GM23338 (cell line): ENCODE measurements at regions not wholly inside any gene's neighbourhood (a gene's known extent, or its start where the extent isn't known, plus 50 kb on each side); places are given as distances from the start of the nearest gene placed in this dataset.

ENCODE experiments used
- ATAC-seq: fragments of 200-7000 bp; cut with Tn5 transposase; 3 replicates; pipeline ENCODE4 v1.9.1; 2020
- DNase-seq: peaks from one replicate; pipeline ENCODE4 v3.0.0-alpha.2; 2015; ENCODE audit warnings: low spot score
- H2AFZ ChIP-seq: fragments of 200-600 bp; sonication (generic); 2 replicates; pipeline ENCODE4 v1.8.0; 2016; ENCODE audit warnings: antibody characterized with exemption, mild to moderate bottlenecking, moderate library complexity
- H3F3A ChIP-seq: fragments of 200-600 bp; sonication (generic); replicated peaks from 2 replicates; pipeline ENCODE4 v1.8.0; 2017; ENCODE audit warnings: antibody characterized with exemption, mixed run types, low read depth
- H3K27ac ChIP-seq: fragments of 200-600 bp; sonication (generic); 2 replicates; pipeline ENCODE4 v1.6.1; 2016; ENCODE audit warnings: low read depth
- H3K27me3 ChIP-seq: fragments of 200-600 bp; sonication (generic); 2 replicates; pipeline ENCODE4 v1.8.0; 2016; ENCODE audit warnings: mild to moderate bottlenecking, mixed run types, moderate library complexity; ENCODE audit not compliant: insufficient read depth
- H3K36me3 ChIP-seq: fragments of 200-600 bp; sonication (generic); 2 replicates; pipeline ENCODE4 v1.8.0; 2016; ENCODE audit warnings: mild to moderate bottlenecking; ENCODE audit not compliant: insufficient read depth
- H3K4me1 ChIP-seq: fragments of 200-600 bp; sonication (generic); 2 replicates; pipeline ENCODE4 v1.8.0; 2016; ENCODE audit warnings: mild to moderate bottlenecking, moderate library complexity; ENCODE audit not compliant: insufficient read depth
- H3K4me2 ChIP-seq: fragments of 200-600 bp; sonication (generic); 2 replicates; pipeline ENCODE4 v1.7.1; 2017; ENCODE audit warnings: mixed run types
- H3K4me3 ChIP-seq: fragments of 200-600 bp; sonication (generic); 2 replicates; pipeline ENCODE4 v1.6.1; 2016; ENCODE audit warnings: mixed run types
- H3K79me2 ChIP-seq: fragments of 200-600 bp; sonication (generic); replicated peaks from 2 replicates; pipeline ENCODE4 v1.8.0; 2017; ENCODE audit warnings: mild to moderate bottlenecking; ENCODE audit not compliant: insufficient read depth
- H3K9me2 ChIP-seq: fragments of 200-600 bp; sonication (generic); 2 replicates; pipeline ENCODE4 v1.8.0; 2017; ENCODE audit not compliant: insufficient read depth
- H4K20me1 ChIP-seq: fragments of 200-600 bp; sonication (generic); replicated peaks from 2 replicates; pipeline ENCODE4 v1.8.0; 2017; ENCODE audit warnings: mild to moderate bottlenecking; ENCODE audit not compliant: insufficient read depth
- H3K27ac Mint-ChIP-seq: 2 replicates; pipeline ENCODE4 v1.8.0; 2020; ENCODE audit warnings: inconsistent platforms, mild to moderate bottlenecking, moderate library complexity, mixed read lengths
- H3K27me3 Mint-ChIP-seq: 3 replicates; pipeline ENCODE4 v1.8.0; 2022; ENCODE audit warnings: low read depth, mild to moderate bottlenecking, moderate library complexity, mixed read lengths, inconsistent platforms; ENCODE audit not compliant: insufficient read depth, poor library complexity
- H3K36me3 Mint-ChIP-seq: 3 replicates; pipeline ENCODE4 v1.8.0; 2021; ENCODE audit warnings: low read depth, mild to moderate bottlenecking, inconsistent platforms, moderate library complexity, mixed read lengths
- H3K4me1 Mint-ChIP-seq: 3 replicates; pipeline ENCODE4 v1.8.0; 2020; ENCODE audit warnings: mild to moderate bottlenecking, inconsistent platforms, mixed read lengths
- H3K4me3 Mint-ChIP-seq: 3 replicates; pipeline ENCODE4 v1.8.0; 2021; ENCODE audit warnings: moderate library complexity, mild to moderate bottlenecking, inconsistent platforms, mixed read lengths
- H3K9me3 Mint-ChIP-seq: 3 replicates; pipeline ENCODE4 v1.8.0; 2020; ENCODE audit warnings: moderate library complexity, mild to moderate bottlenecking, inconsistent platforms, mixed read lengths
- CREB1 ChIP-seq: fragments of 250-450 bp; sonication (Bioruptor Pico); IDR thresholded peaks from 2 replicates; pipeline ENCODE4 v1.5.0; 2020; ENCODE audit warnings: low read depth, mild to moderate bottlenecking, moderate library complexity
- EZH2 ChIP-seq: fragments of 200-600 bp; sonication (generic); IDR thresholded peaks from one replicate; pipeline ENCODE4 v1.8.0; 2017; ENCODE audit warnings: antibody characterized with exemption, mild to moderate bottlenecking, low read depth; ENCODE audit not compliant: unreplicated experiment
- EZH2phosphoT487 ChIP-seq: fragments of 200-600 bp; sonication (generic); IDR thresholded peaks from one replicate; pipeline ENCODE4 v1.8.1; 2018; ENCODE audit warnings: antibody characterized with exemption; ENCODE audit not compliant: unreplicated experiment
- JUNB ChIP-seq: IDR thresholded peaks from one replicate; pipeline ENCODE4 v1.6.1; 2016; ENCODE audit warnings: antibody characterized with exemption; ENCODE audit not compliant: unreplicated experiment
- NANOG ChIP-seq: IDR thresholded peaks from 2 replicates; pipeline ENCODE4 v1.6.1; 2016; ENCODE audit warnings: antibody characterized with exemption, borderline replicate concordance
- POLR2AphosphoS5 ChIP-seq: IDR thresholded peaks from 2 replicates; pipeline ENCODE4 v1.6.1; 2016; ENCODE audit warnings: antibody characterized with exemption, low read depth
- STAT1 ChIP-seq: IDR thresholded peaks from one replicate; pipeline ENCODE4 v1.6.1; 2016; ENCODE audit warnings: antibody characterized with exemption; ENCODE audit not compliant: unreplicated experiment
- ZNF331 ChIP-seq: fragments of 250-450 bp; sonication (Bioruptor Pico); IDR thresholded peaks from 2 replicates; pipeline ENCODE4 v1.5.0; 2020; ENCODE audit warnings: low read depth, mild to moderate bottlenecking, moderate library complexity
- TF ChIP-seq, protein P1 (sequence below), 2 experiments: fragments of 200-600 bp in 1 of 2; sonication (generic) in 1 of 2; conservative IDR thresholded peaks; 2 replicates each; pipeline versions ENCODE4 v1.5.1 to v1.6.1; 2016 to 2017; ENCODE audit warnings: antibody characterized with exemption in 2 of 2, low read depth in 2 of 2, mild to moderate bottlenecking in 2 of 2, moderate library complexity in 1 of 2
- TF ChIP-seq, protein P2 (sequence below): IDR thresholded peaks from one replicate; pipeline ENCODE4 v1.6.1; 2018; ENCODE audit warnings: antibody characterized with exemption; ENCODE audit not compliant: unreplicated experiment
- TF ChIP-seq, protein P3 (sequence below): IDR thresholded peaks from 2 replicates; pipeline ENCODE4 v1.6.1; 2016; ENCODE audit warnings: antibody characterized with exemption

GRCh38 chr4:165806613-165807012, 66.4 kb upstream of the TLL1 start (continued):
- TF ChIP-seq, protein P1, sequence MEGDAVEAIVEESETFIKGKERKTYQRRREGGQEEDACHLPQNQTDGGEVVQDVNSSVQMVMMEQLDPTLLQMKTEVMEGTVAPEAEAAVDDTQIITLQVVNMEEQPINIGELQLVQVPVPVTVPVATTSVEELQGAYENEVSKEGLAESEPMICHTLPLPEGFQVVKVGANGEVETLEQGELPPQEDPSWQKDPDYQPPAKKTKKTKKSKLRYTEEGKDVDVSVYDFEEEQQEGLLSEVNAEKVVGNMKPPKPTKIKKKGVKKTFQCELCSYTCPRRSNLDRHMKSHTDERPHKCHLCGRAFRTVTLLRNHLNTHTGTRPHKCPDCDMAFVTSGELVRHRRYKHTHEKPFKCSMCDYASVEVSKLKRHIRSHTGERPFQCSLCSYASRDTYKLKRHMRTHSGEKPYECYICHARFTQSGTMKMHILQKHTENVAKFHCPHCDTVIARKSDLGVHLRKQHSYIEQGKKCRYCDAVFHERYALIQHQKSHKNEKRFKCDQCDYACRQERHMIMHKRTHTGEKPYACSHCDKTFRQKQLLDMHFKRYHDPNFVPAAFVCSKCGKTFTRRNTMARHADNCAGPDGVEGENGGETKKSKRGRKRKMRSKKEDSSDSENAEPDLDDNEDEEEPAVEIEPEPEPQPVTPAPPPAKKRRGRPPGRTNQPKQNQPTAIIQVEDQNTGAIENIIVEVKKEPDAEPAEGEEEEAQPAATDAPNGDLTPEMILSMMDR (conservative IDR thresholded peaks at IDR 0.05; ENCODE audit: low read depth in 2 of 2) = no peak
- TF ChIP-seq, protein P2, sequence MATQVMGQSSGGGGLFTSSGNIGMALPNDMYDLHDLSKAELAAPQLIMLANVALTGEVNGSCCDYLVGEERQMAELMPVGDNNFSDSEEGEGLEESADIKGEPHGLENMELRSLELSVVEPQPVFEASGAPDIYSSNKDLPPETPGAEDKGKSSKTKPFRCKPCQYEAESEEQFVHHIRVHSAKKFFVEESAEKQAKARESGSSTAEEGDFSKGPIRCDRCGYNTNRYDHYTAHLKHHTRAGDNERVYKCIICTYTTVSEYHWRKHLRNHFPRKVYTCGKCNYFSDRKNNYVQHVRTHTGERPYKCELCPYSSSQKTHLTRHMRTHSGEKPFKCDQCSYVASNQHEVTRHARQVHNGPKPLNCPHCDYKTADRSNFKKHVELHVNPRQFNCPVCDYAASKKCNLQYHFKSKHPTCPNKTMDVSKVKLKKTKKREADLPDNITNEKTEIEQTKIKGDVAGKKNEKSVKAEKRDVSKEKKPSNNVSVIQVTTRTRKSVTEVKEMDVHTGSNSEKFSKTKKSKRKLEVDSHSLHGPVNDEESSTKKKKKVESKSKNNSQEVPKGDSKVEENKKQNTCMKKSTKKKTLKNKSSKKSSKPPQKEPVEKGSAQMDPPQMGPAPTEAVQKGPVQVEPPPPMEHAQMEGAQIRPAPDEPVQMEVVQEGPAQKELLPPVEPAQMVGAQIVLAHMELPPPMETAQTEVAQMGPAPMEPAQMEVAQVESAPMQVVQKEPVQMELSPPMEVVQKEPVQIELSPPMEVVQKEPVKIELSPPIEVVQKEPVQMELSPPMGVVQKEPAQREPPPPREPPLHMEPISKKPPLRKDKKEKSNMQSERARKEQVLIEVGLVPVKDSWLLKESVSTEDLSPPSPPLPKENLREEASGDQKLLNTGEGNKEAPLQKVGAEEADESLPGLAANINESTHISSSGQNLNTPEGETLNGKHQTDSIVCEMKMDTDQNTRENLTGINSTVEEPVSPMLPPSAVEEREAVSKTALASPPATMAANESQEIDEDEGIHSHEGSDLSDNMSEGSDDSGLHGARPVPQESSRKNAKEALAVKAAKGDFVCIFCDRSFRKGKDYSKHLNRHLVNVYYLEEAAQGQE = no peak
- TF ChIP-seq NANOG = no peak
- TF ChIP-seq ZNF331 (CRISPR knock-in tag) = no peak
- no peak for TF ChIP-seq POLR2AphosphoS5
- no peak for TF ChIP-seq EZH2phosphoT487
- TF ChIP-seq STAT1 = no peak
- TF ChIP-seq, protein P3, sequence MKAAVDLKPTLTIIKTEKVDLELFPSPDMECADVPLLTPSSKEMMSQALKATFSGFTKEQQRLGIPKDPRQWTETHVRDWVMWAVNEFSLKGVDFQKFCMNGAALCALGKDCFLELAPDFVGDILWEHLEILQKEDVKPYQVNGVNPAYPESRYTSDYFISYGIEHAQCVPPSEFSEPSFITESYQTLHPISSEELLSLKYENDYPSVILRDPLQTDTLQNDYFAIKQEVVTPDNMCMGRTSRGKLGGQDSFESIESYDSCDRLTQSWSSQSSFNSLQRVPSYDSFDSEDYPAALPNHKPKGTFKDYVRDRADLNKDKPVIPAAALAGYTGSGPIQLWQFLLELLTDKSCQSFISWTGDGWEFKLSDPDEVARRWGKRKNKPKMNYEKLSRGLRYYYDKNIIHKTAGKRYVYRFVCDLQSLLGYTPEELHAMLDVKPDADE = no peak
- TF ChIP-seq JUNB = no peak
- TF ChIP-seq EZH2 = no peak

DNA sequence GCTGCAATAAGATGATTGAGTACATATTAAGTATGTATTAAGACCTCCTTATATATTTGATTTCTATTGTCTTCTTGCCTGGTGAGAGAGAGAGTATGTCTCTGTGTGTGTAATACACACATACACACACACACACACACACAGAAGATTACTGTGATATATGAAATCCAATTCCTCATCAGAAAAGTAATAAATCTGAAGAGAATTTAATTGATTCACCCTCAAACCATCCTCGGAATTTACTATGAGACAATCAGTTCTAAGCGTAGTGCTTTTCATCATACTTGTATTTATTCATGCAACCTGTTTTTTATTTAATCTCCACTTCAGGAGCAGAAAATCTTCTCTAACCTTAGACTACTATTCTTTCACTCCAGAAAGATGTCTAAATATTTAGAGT, 62.3 kb upstream of the TLL1 start:
- Mint-ChIP-seq H3K27me3 (no peaks in the 10 kb centered on the region), H3K36me3 (no peaks in the 10 kb centered on the region), H3K4me1 (peaks cover 6% of the 10 kb centered on the region; the same call in 1 of the 3 replicates), H3K27ac (peak overlapping the region; percentile 44; the same call in 1 of the 2 replicates), H3K4me3 (no peak overlapping the region), H3K9me3 (no peaks in the 10 kb centered on the region)
- Histone ChIP-seq H3K36me3 (no peaks in the 10 kb centered on the region), H3K4me1 (0 out of 2 replicates have a peak, but pooled peaks cover 6% of the 10 kb centered on the region), H3K27me3 (no peaks in the 10 kb centered on the region), H3K4me2 (no peak overlapping the region), H3F3A (no peaks in the 10 kb centered on the region), H2AFZ (no peak overlapping the region), H3K79me2 (no peaks in the 10 kb centered on the region), H3K27ac (no peak overlapping the region), H4K20me1 (no peaks in the 10 kb centered on the region), H3K4me3 (no peak overlapping the region), H3K9me2 (no peaks in the 10 kb centered on the region)
- no peak for DNase-seq
- TF ChIP-seq EZH2phosphoT487 = no peak
- TF ChIP-seq, protein P1 (conservative IDR thresholded peaks at IDR 0.05; ENCODE audit: low read depth in 2 of 2) = no peak
- no peak for TF ChIP-seq CREB1
- TF ChIP-seq NANOG = no peak
- no peak for TF ChIP-seq STAT1
- ATAC-seq = no peak
